ENCODE measurements at regions not wholly inside any gene's neighbourhood (a gene's known extent, or its start where the extent isn't known, plus 50 kb on each side); places are given as distances from the start of the nearest gene placed in this dataset.
A peak's percentile ranks its signal among the peaks of the same experiment; 100 is the strongest.

DNA sequence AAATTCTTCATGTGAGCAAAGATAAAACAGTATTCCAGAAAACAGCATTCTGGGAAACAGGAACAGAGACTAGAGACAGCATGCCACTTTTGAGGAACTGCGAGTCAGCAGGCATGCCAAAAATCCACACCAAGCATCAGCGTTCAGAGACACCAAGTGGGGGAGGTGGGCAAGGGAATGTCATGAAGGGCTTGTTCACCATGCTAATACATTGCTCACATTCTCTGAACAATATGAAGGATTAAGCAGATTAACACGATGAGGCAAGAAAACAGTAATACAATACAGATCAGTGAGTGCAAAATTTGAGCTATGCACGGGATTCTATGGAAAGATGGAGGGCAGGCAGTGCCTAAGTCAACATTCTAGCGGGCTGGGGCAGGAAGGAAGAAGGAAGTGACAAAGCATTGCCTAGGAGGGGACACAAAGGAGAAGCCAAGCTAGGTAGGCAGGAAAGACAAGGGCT is 278.3 kb downstream of the FBXW7 start:
- Histone ChIP-seq H3K4me2 (ENCODE audit: low read length) (peak overlapping the region; percentile 56), H3K27me3 (ENCODE audit: insufficient read depth, low read length) (no peaks in the 10 kb centered on the region), H3K27ac (ENCODE audit: low read depth, low read length) (no peak overlapping the region), H3K9ac (ENCODE audit: low read length) (no peak overlapping the region), H3K4me3 (replicated peaks in 1 of 2; ENCODE audit: low read depth in 1 of 2, low read length in 2 of 2) (no peak overlapping the region), H2AFZ (ENCODE audit: low read depth, low read length, poor library complexity, severe bottlenecking) (peak overlapping the region; percentile 81), H3K9me3 (ENCODE audit: control insufficient read depth in 1 of 2, insufficient read depth in 1 of 2, low read depth in 1 of 2, low read length in 2 of 2) (no peaks in the 10 kb centered on the region; a peak in 1 of 4 replicates), H3K9me2 (ENCODE audit: insufficient read depth) (no peaks in the 10 kb centered on the region), H4K20me1 (ENCODE audit: insufficient read depth) (no peaks in the 10 kb centered on the region), H3K79me2 (ENCODE audit: insufficient read depth, low read length) (no peaks in the 10 kb centered on the region), H3K36me3 (ENCODE audit: control insufficient read depth in 1 of 2, insufficient read depth in 2 of 2, low read length in 2 of 2) (no peaks in the 10 kb centered on the region), H3K4me1 (ENCODE audit: control insufficient read depth in 1 of 2, insufficient read depth in 2 of 2, low read length in 2 of 2) (peaks cover 33 to 59% of the 10 kb centered on the region in 2 experiments)
- ChIA-PET RAD21 (ENCODE audit: low non-redundant PET in 1 of 2, low total read pairs in 2 of 2, uncharacterized antibody in 2 of 2, unreplicated experiment in 2 of 2) (no interaction called here), CTCF (no interaction called here), POLR2A (no interaction called here)
- intact Hi-C loops (cut with micrococcal nuclease), result no loop called here
- DNase-seq (ENCODE audit: low read depth, low spot score) (no peak), ATAC-seq (no peak; the same call in 1 of the 2 replicates)
- TF ChIP-seq YY1 (IDR thresholded peaks at IDR 0.05; ENCODE audit: extremely low read depth, insufficient replicate concordance, low read depth, low read length) (no peak), ELF1 (IDR thresholded peaks at IDR 0.05; ENCODE audit: borderline replicate concordance, low read depth) (no peak)
- TF ChIP-seq, protein P1, sequence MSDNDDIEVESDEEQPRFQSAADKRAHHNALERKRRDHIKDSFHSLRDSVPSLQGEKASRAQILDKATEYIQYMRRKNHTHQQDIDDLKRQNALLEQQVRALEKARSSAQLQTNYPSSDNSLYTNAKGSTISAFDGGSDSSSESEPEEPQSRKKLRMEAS (IDR thresholded peaks at IDR 0.05), result peak; percentile 76
- BruUV-seq (replicated peaks), result no TSS peak

DNA sequence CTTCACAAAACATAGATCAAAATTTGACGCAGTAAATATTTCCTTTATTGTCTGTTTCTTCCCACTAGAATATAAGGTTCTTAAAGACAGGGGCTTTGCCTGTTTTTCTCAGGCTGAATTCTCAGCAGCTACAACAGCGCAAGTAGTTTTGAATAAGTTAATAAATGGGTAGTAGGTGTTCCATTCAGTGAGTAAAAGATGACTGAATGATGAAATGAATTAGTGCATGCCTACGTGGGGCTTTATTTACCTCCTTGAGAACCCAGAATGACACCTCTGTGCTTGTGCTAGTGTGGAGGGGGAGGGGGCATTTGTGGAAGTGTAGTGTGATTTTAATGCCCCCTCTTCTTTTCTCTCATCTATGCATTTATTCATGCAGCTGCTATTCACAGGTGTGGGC is 278.9 kb downstream of the FBXW7 start:
- Histone ChIP-seq H3K79me2 (ENCODE audit: insufficient read depth, low read length) (no peaks in the 10 kb centered on the region), H3K9me3 (ENCODE audit: control insufficient read depth in 1 of 2, insufficient read depth in 1 of 2, low read depth in 1 of 2, low read length in 2 of 2) (no peaks in the 10 kb centered on the region; a peak in 1 of 4 replicates), H3K9ac (ENCODE audit: low read length) (no peak overlapping the region), H3K27ac (ENCODE audit: low read depth, low read length) (no peak overlapping the region), H4K20me1 (ENCODE audit: insufficient read depth) (no peaks in the 10 kb centered on the region), H3K4me1 (ENCODE audit: control insufficient read depth in 1 of 2, insufficient read depth in 2 of 2, low read length in 2 of 2) (peaks cover 33 to 59% of the 10 kb centered on the region in 2 experiments), H2AFZ (ENCODE audit: low read depth, low read length, poor library complexity, severe bottlenecking) (peak overlapping the region; percentile 81), H3K4me3 (replicated peaks in 1 of 2; ENCODE audit: low read depth in 1 of 2, low read length in 2 of 2) (no peak overlapping the region), H3K4me2 (ENCODE audit: low read length) (peak overlapping the region; percentile 56; the same call in 1 of the 2 replicates), H3K27me3 (ENCODE audit: insufficient read depth, low read length) (no peaks in the 10 kb centered on the region), H3K9me2 (ENCODE audit: insufficient read depth) (no peaks in the 10 kb centered on the region), H3K36me3 (ENCODE audit: control insufficient read depth in 1 of 2, insufficient read depth in 2 of 2, low read length in 2 of 2) (no peaks in the 10 kb centered on the region)
- intact Hi-C loops (cut with micrococcal nuclease), result no loop called here
- ChIA-PET POLR2A (no interaction called here), CTCF (no interaction called here), RAD21 (ENCODE audit: low non-redundant PET in 1 of 2, low total read pairs in 2 of 2, uncharacterized antibody in 2 of 2, unreplicated experiment in 2 of 2) (no interaction called here)
- DNase-seq (ENCODE audit: low read depth, low spot score) (no peak), ATAC-seq (no peak)
- no TSS peak for BruUV-seq (replicated peaks)
- TF ChIP-seq, protein P2, sequence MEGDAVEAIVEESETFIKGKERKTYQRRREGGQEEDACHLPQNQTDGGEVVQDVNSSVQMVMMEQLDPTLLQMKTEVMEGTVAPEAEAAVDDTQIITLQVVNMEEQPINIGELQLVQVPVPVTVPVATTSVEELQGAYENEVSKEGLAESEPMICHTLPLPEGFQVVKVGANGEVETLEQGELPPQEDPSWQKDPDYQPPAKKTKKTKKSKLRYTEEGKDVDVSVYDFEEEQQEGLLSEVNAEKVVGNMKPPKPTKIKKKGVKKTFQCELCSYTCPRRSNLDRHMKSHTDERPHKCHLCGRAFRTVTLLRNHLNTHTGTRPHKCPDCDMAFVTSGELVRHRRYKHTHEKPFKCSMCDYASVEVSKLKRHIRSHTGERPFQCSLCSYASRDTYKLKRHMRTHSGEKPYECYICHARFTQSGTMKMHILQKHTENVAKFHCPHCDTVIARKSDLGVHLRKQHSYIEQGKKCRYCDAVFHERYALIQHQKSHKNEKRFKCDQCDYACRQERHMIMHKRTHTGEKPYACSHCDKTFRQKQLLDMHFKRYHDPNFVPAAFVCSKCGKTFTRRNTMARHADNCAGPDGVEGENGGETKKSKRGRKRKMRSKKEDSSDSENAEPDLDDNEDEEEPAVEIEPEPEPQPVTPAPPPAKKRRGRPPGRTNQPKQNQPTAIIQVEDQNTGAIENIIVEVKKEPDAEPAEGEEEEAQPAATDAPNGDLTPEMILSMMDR (IDR thresholded peaks at IDR 0.05 in 2 of 3, conservative IDR thresholded peaks at IDR 0.05 in 1 of 3; ENCODE audit: borderline replicate concordance in 1 of 3, insufficient read depth in 1 of 3, low read depth in 2 of 3, low read length in 2 of 3), result no peak
